Psoas muscle (tissue), 7 donors: ENCODE measurements at regions not wholly inside any gene's neighbourhood (a gene's known extent, or its start where the extent isn't known, plus 50 kb on each side); places are given as distances from the start of the nearest gene placed in this dataset.

Experiments used
- ATAC-seq, 4 donors: fragments of 200-7000 bp; cut with Tn5 transposase; one replicate each; pipeline ENCODE4 v1.9.1; 2020; ENCODE audit warnings: moderate library complexity in 3 of 4, mild to moderate bottlenecking in 2 of 4
- DNase-seq, 2 donors: peaks; one replicate each; pipeline ENCODE4 v3.0.0-alpha.2; 2020
- H3K27ac ChIP-seq: fragments of 200-600 bp; one replicate; pipeline ENCODE4 v1.8.0; 2022
- H3K27me3 ChIP-seq, 3 donors: fragments of 200-600 bp in 1 of 3; one replicate each; pipeline versions ENCODE4 v1.6.1 to v1.8.0; 2013 to 2022; ENCODE audit warnings: low read length in 2 of 3, mild to moderate bottlenecking in 2 of 3, moderate library complexity in 1 of 3; ENCODE audit not compliant: insufficient read depth in 3 of 3
- H3K36me3 ChIP-seq, 2 donors: fragments of 200-600 bp in 1 of 2; one replicate each; pipeline versions ENCODE4 v1.6.1 to v1.8.0; 2013 to 2022; ENCODE audit warnings: low read depth in 1 of 2, mild to moderate bottlenecking in 1 of 2, moderate library complexity in 1 of 2; ENCODE audit not compliant: insufficient read depth in 1 of 2
- H3K4me1 ChIP-seq: fragments of 200-600 bp; one replicate; pipeline ENCODE4 v1.8.0; 2022
- H3K4me3 ChIP-seq: fragments of 200-600 bp; one replicate; pipeline ENCODE4 v1.8.0; 2022; ENCODE audit warnings: mild to moderate bottlenecking
- H3K9me3 ChIP-seq: fragments of 200-600 bp; one replicate; pipeline ENCODE4 v1.8.0; 2022
- CTCF ChIP-seq: fragments of 200-600 bp; IDR thresholded peaks from one replicate; pipeline ENCODE4 v1.8.0; 2022; ENCODE audit warnings: antibody characterized with exemption
- WGBS, 3 donors: extraction: QIAGEN DNeasy Blood & Tissue Kit; methylation state at CpG; one replicate each; pipeline versions ENCODE4 v1.1.6 to v1.1.7; 2013; 5-methylcytosine and 5-hydroxymethylcytosine counted together
- intact Hi-C, 2 donors: fragments of 100-400 bp; cut with DNase I; formaldehyde crosslinking; loops; one replicate each; pipeline versions ENCODE4 v1.11.0 to v1.14.2; 2022
- donor health status: healthy with polysubstance abuse.
- donor health status: DM: no; HTN: no; CAD: no; lungs with moderate emphysema.
- donor health status: Bipolar disorder and iron deficiency.
- donor health status: healthy.
- donor health status: DM: yes; HTN: yes; CAD: no.
- donor health status: DM: no; HTN: no; CAD: no.
- donor health status: DM: yes; HTN: yes; CAD: no.

GRCh38 chr21:41653243-41653953 is 113.5 kb downstream of the RIPK4 start:
- intact Hi-C loops, result no loop called here
- H3K4me1 ChIP-seq, result no peaks in the 10 kb centered on the region
- H3K36me3 ChIP-seq, result no peaks in the 10 kb centered on the region
- DNase-seq (no peak), ATAC-seq (no peak)
- no peak overlapping the region for H3K27ac ChIP-seq
- H3K4me3 ChIP-seq, result no peak overlapping the region
- H3K27me3 ChIP-seq, result peaks cover 0 to 8% (median 3%) of the 10 kb centered on the region in 3 donors
- TF ChIP-seq CTCF, result no peak
- no peaks in the 10 kb centered on the region for H3K9me3 ChIP-seq
- WGBS, 3 donors, result 50 to 53% (median 52%) methylated on average over 13 of the region's 13 CpGs

GRCh38 chr21:41651830-41652229 is 115.0 kb downstream of the RIPK4 start:
- no peak for DNase-seq

GRCh38 chr21:41651406-41651805 is 115.4 kb downstream of the RIPK4 start:
- intact Hi-C loops, result no loop called here
- DNase-seq (no peak), ATAC-seq (no peak)
- Histone ChIP-seq H3K27ac (no peak overlapping the region), H3K4me1 (no peaks in the 10 kb centered on the region), H3K27me3 (peaks cover 0 to 3% (median 0%) of the 10 kb centered on the region in 3 donors), H3K36me3 (no peaks in the 10 kb centered on the region), H3K9me3 (no peaks in the 10 kb centered on the region), H3K4me3 (no peak overlapping the region)
- WGBS, 3 donors, result 9 to 34% (median 14%) methylated on average over 8 of the region's 8 CpGs
- no peak for TF ChIP-seq CTCF

More at GRCh38 chr21:41651830-41652229, 115.0 kb downstream of the RIPK4 start:
- intact Hi-C loops, result no loop called here
- Histone ChIP-seq H3K4me3 (no peak overlapping the region), H3K36me3 (no peaks in the 10 kb centered on the region), H3K27ac (no peak overlapping the region), H3K27me3 (peaks cover 0 to 4% (median 3%) of the 10 kb centered on the region in 3 donors), H3K9me3 (no peaks in the 10 kb centered on the region), H3K4me1 (no peaks in the 10 kb centered on the region)
- no peak for ATAC-seq
- WGBS, 3 donors, result 59 to 75% (median 61%) methylated on average over 6 of the region's 6 CpGs
- TF ChIP-seq CTCF, result no peak

- no peaks in the 10 kb centered on the region for H3K4me1 ChIP-seq
- intact Hi-C loops, result no loop called here
- 52 to 70% (median 54%) methylated on average over 19 of the region's 19 CpGs for WGBS, 3 donors
- ATAC-seq, result no peak
- no peak overlapping the region for H3K4me3 ChIP-seq
- H3K27me3 ChIP-seq, result peaks cover 0 to 3% (median 0%) of the 10 kb centered on the region in 3 donors
- TF ChIP-seq CTCF, result no peak
- no peak for DNase-seq
- H3K27ac ChIP-seq, result no peak overlapping the region
- H3K36me3 ChIP-seq, result no peaks in the 10 kb centered on the region
- no peaks in the 10 kb centered on the region for H3K9me3 ChIP-seq
Observed at GRCh38 chr21:41650526-41651145, 116.2 kb downstream of the RIPK4 start.
